Loucy (cell line): ENCODE measurements at regions not wholly inside any gene's neighbourhood (a gene's known extent, or its start where the extent isn't known, plus 50 kb on each side); places are given as distances from the start of the nearest gene placed in this dataset.

Experiments used
- H2AFZ ChIP-seq: fragments of 200-600 bp; sonication (generic); 2 replicates; pipeline ENCODE4 v1.6.0; 2016; ENCODE audit warnings: antibody characterized with exemption, mild to moderate bottlenecking, low read length, moderate library complexity
- H3F3A ChIP-seq: fragments of 200-600 bp; 2 replicates; pipeline ENCODE4 v1.6.0; 2016; ENCODE audit warnings: antibody characterized with exemption, low read depth, mild to moderate bottlenecking
- H3K27me3 ChIP-seq: fragments of 200-600 bp; sonication (generic); 2 replicates; pipeline ENCODE4 v1.6.1; 2014; ENCODE audit warnings: low read length, mild to moderate bottlenecking; ENCODE audit not compliant: insufficient read depth, poor library complexity, severe bottlenecking
- H3K36me3 ChIP-seq: fragments of 200-600 bp; sonication (generic); 2 replicates; pipeline ENCODE4 v1.6.1; 2016; ENCODE audit warnings: low read length; ENCODE audit not compliant: insufficient read depth
- H3K4me1 ChIP-seq: fragments of 200-600 bp; sonication (generic); 2 replicates; pipeline ENCODE4 v1.5.1; 2014; ENCODE audit warnings: low read length, mild to moderate bottlenecking; ENCODE audit not compliant: insufficient read depth, poor library complexity, severe bottlenecking
- H3K4me2 ChIP-seq: fragments of 200-600 bp; sonication (generic); 2 replicates; pipeline ENCODE4 v1.6.0; 2014; ENCODE audit warnings: antibody characterized with exemption, low read length, low read depth, mild to moderate bottlenecking; ENCODE audit not compliant: poor library complexity, severe bottlenecking
- H3K4me3 ChIP-seq: fragments of 200-600 bp; sonication (generic); 2 replicates; pipeline ENCODE4 v1.5.1; 2014; ENCODE audit warnings: low read length, mild to moderate bottlenecking, mixed read lengths; ENCODE audit not compliant: poor library complexity, severe bottlenecking
- H3K79me2 ChIP-seq: fragments of 200-600 bp; sonication (generic); 2 replicates; pipeline ENCODE4 v1.6.1; 2014; ENCODE audit warnings: low read length; ENCODE audit not compliant: insufficient read depth
- H3K9ac ChIP-seq: fragments of 200-600 bp; sonication (generic); 2 replicates; pipeline ENCODE4 v1.6.0; 2014; ENCODE audit warnings: mild to moderate bottlenecking, low read depth, low read length, moderate library complexity; ENCODE audit not compliant: poor library complexity, severe bottlenecking
- H3K9me2 ChIP-seq: fragments of 200-600 bp; sonication (generic); replicated peaks from 2 replicates; pipeline ENCODE4 v1.6.1; 2016; ENCODE audit warnings: low read depth, low read length, mixed read lengths
- H3K9me3 ChIP-seq: fragments of 200-600 bp; sonication (generic); 2 replicates; pipeline ENCODE4 v1.6.1; 2014; ENCODE audit warnings: mild to moderate bottlenecking, antibody characterized with exemption, low read length, low read depth; ENCODE audit not compliant: insufficient read depth
- H4K20me1 ChIP-seq: fragments of 200-600 bp; sonication (generic); 2 replicates; pipeline ENCODE4 v1.6.0; 2014; ENCODE audit warnings: antibody characterized with exemption, low read length, mild to moderate bottlenecking; ENCODE audit not compliant: insufficient read depth, poor library complexity, severe bottlenecking
- CTCF ChIP-seq: fragments of 200-600 bp; sonication (generic); conservative IDR thresholded peaks from 2 replicates; pipeline ENCODE4 v1.5.1; 2014; ENCODE audit warnings: mild to moderate bottlenecking, antibody characterized with exemption, low read length
- EZH2phosphoT487 ChIP-seq: fragments of 200-600 bp; IDR thresholded peaks from 2 replicates; pipeline ENCODE4 v1.6.1; 2018; ENCODE audit warnings: antibody characterized with exemption, mild to moderate bottlenecking, moderate library complexity, borderline replicate concordance

GRCh38 chr9:126028746-126029145, 281.6 kb downstream of the PBX3 start:
- Histone ChIP-seq H3K9me3 (no peaks in the 10 kb centered on the region), H4K20me1 (no peaks in the 10 kb centered on the region), H3K4me3 (no peak overlapping the region), H3K4me2 (no peak overlapping the region), H3K4me1 (no peaks in the 10 kb centered on the region), H3K9ac (no peak overlapping the region), H3K27me3 (no peaks in the 10 kb centered on the region), H3F3A (no peaks in the 10 kb centered on the region), H2AFZ (no peak overlapping the region), H3K79me2 (no peaks in the 10 kb centered on the region), H3K9me2 (no peaks in the 10 kb centered on the region), H3K36me3 (no peaks in the 10 kb centered on the region)
- TF ChIP-seq EZH2phosphoT487: no peak
- no peak for TF ChIP-seq CTCF

GRCh38 chr9:126030716-126031115, 283.5 kb downstream of the PBX3 start:
- H3K9ac ChIP-seq: no peak overlapping the region
- H3K9me3 ChIP-seq: no peaks in the 10 kb centered on the region
- no peaks in the 10 kb centered on the region for H3K36me3 ChIP-seq
- no peaks in the 10 kb centered on the region for H3K27me3 ChIP-seq
- no peak overlapping the region for H2AFZ ChIP-seq
- H3K4me1 ChIP-seq: no peaks in the 10 kb centered on the region
- no peak overlapping the region for H3K4me3 ChIP-seq
- TF ChIP-seq CTCF: no peak
- no peak for TF ChIP-seq EZH2phosphoT487
- H3K79me2 ChIP-seq: no peaks in the 10 kb centered on the region
- H3F3A ChIP-seq: no peaks in the 10 kb centered on the region
- H3K4me2 ChIP-seq: no peak overlapping the region
- H3K9me2 ChIP-seq: no peaks in the 10 kb centered on the region
- no peaks in the 10 kb centered on the region for H4K20me1 ChIP-seq

- Histone ChIP-seq H3K9ac (no peak overlapping the region), H3K4me3 (no peak overlapping the region), H3K36me3 (no peaks in the 10 kb centered on the region), H4K20me1 (no peaks in the 10 kb centered on the region), H3K4me1 (no peaks in the 10 kb centered on the region), H3F3A (no peaks in the 10 kb centered on the region), H3K4me2 (no peak overlapping the region), H3K9me3 (no peaks in the 10 kb centered on the region), H3K79me2 (no peaks in the 10 kb centered on the region), H2AFZ (no peak overlapping the region), H3K27me3 (no peaks in the 10 kb centered on the region), H3K9me2 (no peaks in the 10 kb centered on the region)
- TF ChIP-seq EZH2phosphoT487: no peak
- no peak for TF ChIP-seq CTCF
Measured at GRCh38 chr9:126031116-126031515, 283.9 kb downstream of the PBX3 start.
